Vagina (tissue), 2 donors: ENCODE measurements at regions not wholly inside any gene's neighbourhood (a gene's known extent, or its start where the extent isn't known, plus 50 kb on each side); places are given as distances from the start of the nearest gene placed in this dataset.

Experiments
- POLR2A ChIP-seq, 2 donors: fragments of 450-650 bp; IDR thresholded peaks; one replicate each; pipeline ENCODE4 v1.6.1; 2017; ENCODE audit warnings: antibody characterized with exemption in 2 of 2, mild to moderate bottlenecking in 2 of 2, moderate library complexity in 2 of 2
- POLR2AphosphoS5 ChIP-seq, 2 donors: sonication (generic); formaldehyde crosslinking; IDR thresholded peaks; one replicate each; pipeline ENCODE4 v1.9.0; 2017; ENCODE audit warnings: antibody characterized with exemption in 2 of 2, mild to moderate bottlenecking in 2 of 2, low read depth in 1 of 2; ENCODE audit not compliant: insufficient read depth in 1 of 2
- TF ChIP-seq, protein P1 (sequence below), 3 experiments: fragments of 450-650 bp in 2 of 3; fragments of 200-600 bp in 1 of 3; sonication (generic) in 1 of 3; IDR thresholded peaks; one replicate each; pipeline ENCODE4 v1.5.1; 2017 to 2019; ENCODE audit warnings: antibody characterized with exemption in 3 of 3, mild to moderate bottlenecking in 2 of 3, moderate library complexity in 2 of 3

DNA sequence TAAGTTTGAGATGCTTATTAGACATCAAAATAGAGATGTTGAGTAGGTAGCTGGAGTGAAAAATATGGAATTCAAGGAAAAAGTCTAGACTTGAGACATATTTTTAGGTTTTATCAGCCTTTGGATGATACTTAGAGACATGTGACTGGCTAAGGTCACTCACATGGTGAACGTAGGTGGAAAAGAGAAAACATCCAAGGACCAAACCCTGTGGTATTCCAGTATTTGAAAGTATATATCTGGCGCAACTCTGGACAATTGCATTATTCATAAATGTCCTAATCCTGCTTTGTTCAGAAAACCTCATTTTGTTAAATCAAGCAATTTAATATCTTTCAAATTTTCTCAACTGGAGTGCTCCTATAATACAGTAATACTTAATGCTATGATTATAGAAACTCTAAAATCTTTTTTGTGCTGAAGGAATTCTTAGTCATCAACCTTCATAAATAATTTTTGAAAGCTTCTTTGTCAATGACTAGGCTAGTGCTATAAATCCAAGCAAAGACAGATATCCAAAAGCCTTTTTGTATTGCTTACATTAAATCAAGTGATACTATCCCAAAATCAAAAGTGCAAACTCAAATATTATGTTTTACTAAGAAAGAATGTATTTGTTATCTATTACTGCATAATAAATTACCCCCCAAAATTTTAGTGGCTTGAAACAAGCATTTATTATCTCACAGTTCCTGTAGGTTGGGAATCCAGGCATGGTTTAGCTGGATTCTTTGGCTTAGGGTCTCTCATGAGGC lies 452.0 kb downstream of the ENC1 start:
- TF ChIP-seq, protein P1, sequence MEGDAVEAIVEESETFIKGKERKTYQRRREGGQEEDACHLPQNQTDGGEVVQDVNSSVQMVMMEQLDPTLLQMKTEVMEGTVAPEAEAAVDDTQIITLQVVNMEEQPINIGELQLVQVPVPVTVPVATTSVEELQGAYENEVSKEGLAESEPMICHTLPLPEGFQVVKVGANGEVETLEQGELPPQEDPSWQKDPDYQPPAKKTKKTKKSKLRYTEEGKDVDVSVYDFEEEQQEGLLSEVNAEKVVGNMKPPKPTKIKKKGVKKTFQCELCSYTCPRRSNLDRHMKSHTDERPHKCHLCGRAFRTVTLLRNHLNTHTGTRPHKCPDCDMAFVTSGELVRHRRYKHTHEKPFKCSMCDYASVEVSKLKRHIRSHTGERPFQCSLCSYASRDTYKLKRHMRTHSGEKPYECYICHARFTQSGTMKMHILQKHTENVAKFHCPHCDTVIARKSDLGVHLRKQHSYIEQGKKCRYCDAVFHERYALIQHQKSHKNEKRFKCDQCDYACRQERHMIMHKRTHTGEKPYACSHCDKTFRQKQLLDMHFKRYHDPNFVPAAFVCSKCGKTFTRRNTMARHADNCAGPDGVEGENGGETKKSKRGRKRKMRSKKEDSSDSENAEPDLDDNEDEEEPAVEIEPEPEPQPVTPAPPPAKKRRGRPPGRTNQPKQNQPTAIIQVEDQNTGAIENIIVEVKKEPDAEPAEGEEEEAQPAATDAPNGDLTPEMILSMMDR (IDR thresholded peaks at IDR 0.05): no peak
- TF ChIP-seq POLR2AphosphoS5 (IDR thresholded peaks at IDR 0.05; ENCODE audit: insufficient read depth in 1 of 2, low read depth in 1 of 2) (no peak), POLR2A (IDR thresholded peaks at IDR 0.05) (no peak)
